HG03135 (cell line): ENCODE measurements at regions not wholly inside any gene's neighbourhood (a gene's known extent, or its start where the extent isn't known, plus 50 kb on each side); places are given as distances from the start of the nearest gene placed in this dataset.
"Not testable (repeated sequence)": the region's sequence is repeated elsewhere in the genome, so short reads cannot be mapped to it uniquely, and the experiment has no call there.

Experiments
- ATAC-seq: cut with Tn5 transposase; IDR thresholded peaks from one replicate; pipeline ENCODE4 v1.9.1; 2021; ENCODE audit warnings: mild to moderate bottlenecking, moderate library complexity; ENCODE audit not compliant: unreplicated experiment

GRCh38 chr15:24832282-24832681 lies 122.5 kb upstream of the SNRPN start:
- ATAC-seq, result no peak

GRCh38 chr15:24835301-24835700 lies 119.5 kb upstream of the SNRPN start:
- no peak for ATAC-seq

- no peak for ATAC-seq
Measured at GRCh38 chr15:24848050-24848449, 106.7 kb upstream of the SNRPN start.

GRCh38 chr15:24856397-24857390 lies 98.1 kb upstream of the SNRPN start:
- no peak for ATAC-seq

- ATAC-seq, result no peak
Measured at GRCh38 chr15:24857763-24858162, 97.0 kb upstream of the SNRPN start.

- ATAC-seq, result not testable (repeated sequence)
Measured at GRCh38 chr15:24858183-24858582, 96.6 kb upstream of the SNRPN start.

GRCh38 chr15:24858737-24859601 lies 95.8 kb upstream of the SNRPN start:
- ATAC-seq, result no peak

GRCh38 chr15:24861014-24861690 lies 93.6 kb upstream of the SNRPN start:
- ATAC-seq, result no peak

GRCh38 chr15:24862726-24863521 lies 91.9 kb upstream of the SNRPN start:
- ATAC-seq, result no peak

GRCh38 chr15:24865303-24865702 lies 89.5 kb upstream of the SNRPN start:
- no peak for ATAC-seq

GRCh38 chr15:24877174-24877573 lies 77.6 kb upstream of the SNRPN start:
- no peak for ATAC-seq

GRCh38 chr15:24878153-24878552 lies 76.6 kb upstream of the SNRPN start:
- no peak for ATAC-seq

GRCh38 chr15:24879492-24879891 lies 75.3 kb upstream of the SNRPN start:
- no peak for ATAC-seq

- ATAC-seq, result no peak
Measured at GRCh38 chr15:24880663-24881062, 74.1 kb upstream of the SNRPN start.

GRCh38 chr15:24886538-24886937 lies 68.2 kb upstream of the SNRPN start:
- ATAC-seq, result no peak

GRCh38 chr15:24898715-24899272 lies 56.0 kb upstream of the SNRPN start:
- no peak for ATAC-seq

GRCh38 chr15:24899367-24899766 lies 55.4 kb upstream of the SNRPN start:
- ATAC-seq, result no peak

- ATAC-seq, result no peak
Measured at GRCh38 chr15:24899795-24900194, 55.0 kb upstream of the SNRPN start.

- ATAC-seq, result no peak
Measured at GRCh38 chr15:24901409-24901808, 53.4 kb upstream of the SNRPN start.
